Esophagus muscularis mucosa (tissue), 3 donors: ENCODE measurements at regions not wholly inside any gene's neighbourhood (a gene's known extent, or its start where the extent isn't known, plus 50 kb on each side); places are given as distances from the start of the nearest gene placed in this dataset.
"Not testable (repeated sequence)": the region's sequence is repeated elsewhere in the genome, so short reads cannot be mapped to it uniquely, and the experiment has no call there.

Experiments
- CTCF ChIP-seq, 3 experiments: fragments of 200-600 bp in 2 of 3; fragments of 450-650 bp in 1 of 3; sonication (generic) in 2 of 3; IDR thresholded peaks; one replicate each; pipeline ENCODE4 v1.5.1; 2017 to 2019; ENCODE audit warnings: antibody characterized with exemption in 3 of 3, mild to moderate bottlenecking in 2 of 3, moderate library complexity in 1 of 3
- POLR2A ChIP-seq: fragments of 450-650 bp; IDR thresholded peaks from one replicate; pipeline ENCODE4 v1.6.1; 2017; ENCODE audit warnings: antibody characterized with exemption, moderate library complexity, mild to moderate bottlenecking, low read depth

DNA sequence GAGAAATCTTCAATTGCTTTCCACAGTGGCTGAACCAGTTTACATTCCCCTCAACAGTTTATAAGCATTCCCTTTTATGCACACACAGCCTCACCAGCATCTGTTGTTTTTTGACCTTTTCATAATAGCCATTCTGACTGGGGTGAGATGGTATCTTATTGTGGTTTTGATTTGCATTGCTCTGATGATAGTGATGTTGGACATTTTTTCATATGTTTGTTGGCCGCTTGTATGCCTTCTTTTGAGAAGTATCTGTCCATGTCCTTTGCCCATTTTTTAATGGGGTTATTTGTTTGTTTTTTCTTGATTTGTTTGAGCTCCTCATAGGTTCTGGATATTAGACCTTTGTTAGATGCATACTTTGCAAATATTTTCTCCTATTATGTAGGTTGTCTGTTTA lies 226.1 kb downstream of the SPATA31A6 start:
- not testable (repeated sequence) for TF ChIP-seq CTCF (IDR thresholded peaks at IDR 0.05); POLR2A
